Esophagus muscularis mucosa (tissue), 4 donors: ENCODE measurements at regions not wholly inside any gene's neighbourhood (a gene's known extent, or its start where the extent isn't known, plus 50 kb on each side); places are given as distances from the start of the nearest gene placed in this dataset.
"Not testable (repeated sequence)": the region's sequence is repeated elsewhere in the genome, so short reads cannot be mapped to it uniquely, and the experiment has no call there.

ENCODE experiments used
- DNase-seq: peaks from one replicate; pipeline ENCODE4 v3.0.0-alpha.2; 2017; ENCODE audit errors: extremely low spot score
- H3K27ac ChIP-seq, 4 donors: fragments of 200-600 bp; sonication (generic); replicated peaks in 1 of 4; 1 replicate in 3 of 4; 2 replicates in 1 of 4; pipeline ENCODE4 v1.5.1; 2016 to 2019; ENCODE audit warnings: mild to moderate bottlenecking in 1 of 4
- H3K27me3 ChIP-seq, 4 donors: fragments of 200-600 bp; sonication (generic); one replicate each; pipeline versions ENCODE4 v1.5.1 to v1.6.0; 2016 to 2019
- H3K36me3 ChIP-seq, 4 donors: fragments of 200-600 bp; sonication (generic); one replicate each; pipeline ENCODE4 v1.5.1; 2016 to 2019
- H3K4me1 ChIP-seq, 4 donors: fragments of 200-600 bp; sonication (generic); one replicate each; pipeline ENCODE4 v1.5.1; 2016 to 2019
- H3K4me3 ChIP-seq, 4 donors: fragments of 200-600 bp; sonication (generic); 1 replicate in 2 of 4; 2 replicates in 2 of 4; pipeline ENCODE4 v1.5.1; 2016 to 2019; ENCODE audit warnings: mild to moderate bottlenecking in 4 of 4, moderate library complexity in 1 of 4
- H3K9me3 ChIP-seq, 4 donors: fragments of 200-600 bp; sonication (generic); 1 replicate in 3 of 4; 2 replicates in 1 of 4; pipeline ENCODE4 v1.5.1; 2016 to 2019
- EP300 ChIP-seq: sonication (generic); formaldehyde crosslinking; IDR thresholded peaks from one replicate; pipeline ENCODE4 v1.6.1; 2017; ENCODE audit warnings: antibody characterized with exemption
- POLR2A ChIP-seq: fragments of 450-650 bp; IDR thresholded peaks from one replicate; pipeline ENCODE4 v1.6.1; 2017; ENCODE audit warnings: antibody characterized with exemption, moderate library complexity, mild to moderate bottlenecking, low read depth
- POLR2AphosphoS5 ChIP-seq, 2 donors: sonication (generic); formaldehyde crosslinking; IDR thresholded peaks; one replicate each; pipeline ENCODE4 v1.6.1; 2017; ENCODE audit warnings: antibody characterized with exemption in 2 of 2
- WGBS: methylation state at CpG from one replicate; pipeline ENCODE4 v1.1.5; 2018; 5-methylcytosine and 5-hydroxymethylcytosine counted together
- intact Hi-C: fragments of 100-400 bp; cut with DNase I; formaldehyde crosslinking; loops from one replicate; pipeline ENCODE4 v1.15.1; 2023
- TF ChIP-seq, protein P1 (sequence below), 3 experiments: fragments of 200-600 bp in 2 of 3; fragments of 450-650 bp in 1 of 3; sonication (generic) in 2 of 3; IDR thresholded peaks; one replicate each; pipeline ENCODE4 v1.5.1; 2017 to 2019; ENCODE audit warnings: antibody characterized with exemption in 3 of 3, mild to moderate bottlenecking in 2 of 3, moderate library complexity in 1 of 3

DNA sequence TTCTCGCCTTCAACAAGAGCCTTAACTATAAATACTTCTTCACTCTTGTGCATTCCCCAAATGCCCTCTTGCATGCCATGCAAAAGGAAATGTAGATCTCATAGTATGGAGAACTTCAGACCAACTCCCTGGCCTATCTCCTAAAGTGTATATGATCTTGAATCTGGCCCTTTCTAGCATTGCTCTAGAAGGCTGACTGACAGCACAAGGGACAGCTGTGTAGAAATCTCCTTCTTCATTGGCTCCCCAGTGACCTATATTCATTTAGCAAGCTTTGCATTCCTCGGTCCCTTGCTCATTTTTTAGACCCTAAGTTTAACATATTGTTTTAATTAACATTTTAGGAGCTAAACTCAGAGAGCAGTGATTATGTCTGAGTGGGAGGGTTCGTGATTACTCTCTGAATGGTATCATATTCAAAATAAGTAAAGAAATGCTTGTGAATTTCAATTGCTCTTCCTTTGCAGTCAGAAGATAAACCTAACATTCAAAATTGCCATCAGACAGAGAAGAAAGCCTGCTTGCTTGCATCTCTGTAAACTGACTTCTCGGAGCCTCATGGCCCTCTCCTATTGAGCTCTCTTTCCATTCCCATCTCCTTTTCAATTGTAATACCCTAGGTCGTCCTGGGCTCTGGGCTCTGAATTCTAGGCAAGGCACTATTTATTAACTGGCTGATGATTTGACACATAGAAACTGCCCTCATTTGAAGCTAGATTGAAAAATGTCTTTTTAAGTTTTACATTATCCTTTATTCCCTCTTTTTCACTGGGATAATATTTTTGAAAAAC, 120.3 kb upstream of the PRKG2 start:
- TF ChIP-seq POLR2A: no peak
- no peak for TF ChIP-seq EP300
- TF ChIP-seq, protein P1, sequence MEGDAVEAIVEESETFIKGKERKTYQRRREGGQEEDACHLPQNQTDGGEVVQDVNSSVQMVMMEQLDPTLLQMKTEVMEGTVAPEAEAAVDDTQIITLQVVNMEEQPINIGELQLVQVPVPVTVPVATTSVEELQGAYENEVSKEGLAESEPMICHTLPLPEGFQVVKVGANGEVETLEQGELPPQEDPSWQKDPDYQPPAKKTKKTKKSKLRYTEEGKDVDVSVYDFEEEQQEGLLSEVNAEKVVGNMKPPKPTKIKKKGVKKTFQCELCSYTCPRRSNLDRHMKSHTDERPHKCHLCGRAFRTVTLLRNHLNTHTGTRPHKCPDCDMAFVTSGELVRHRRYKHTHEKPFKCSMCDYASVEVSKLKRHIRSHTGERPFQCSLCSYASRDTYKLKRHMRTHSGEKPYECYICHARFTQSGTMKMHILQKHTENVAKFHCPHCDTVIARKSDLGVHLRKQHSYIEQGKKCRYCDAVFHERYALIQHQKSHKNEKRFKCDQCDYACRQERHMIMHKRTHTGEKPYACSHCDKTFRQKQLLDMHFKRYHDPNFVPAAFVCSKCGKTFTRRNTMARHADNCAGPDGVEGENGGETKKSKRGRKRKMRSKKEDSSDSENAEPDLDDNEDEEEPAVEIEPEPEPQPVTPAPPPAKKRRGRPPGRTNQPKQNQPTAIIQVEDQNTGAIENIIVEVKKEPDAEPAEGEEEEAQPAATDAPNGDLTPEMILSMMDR (IDR thresholded peaks at IDR 0.05): no peak
- TF ChIP-seq POLR2AphosphoS5 (IDR thresholded peaks at IDR 0.05): no peak
- no peak for DNase-seq
- WGBS: 68% methylated on average over 5 of the region's 5 CpGs
- intact Hi-C loops: no loop called here
- Histone ChIP-seq H3K27ac (no peak overlapping the region), H3K27me3 (no peaks in the 10 kb centered on the region), H3K4me1 (no peaks in the 10 kb centered on the region), H3K36me3 (no peaks in the 10 kb centered on the region), H3K9me3 (no peaks in the 10 kb centered on the region), H3K4me3 (no peak overlapping the region)

DNA sequence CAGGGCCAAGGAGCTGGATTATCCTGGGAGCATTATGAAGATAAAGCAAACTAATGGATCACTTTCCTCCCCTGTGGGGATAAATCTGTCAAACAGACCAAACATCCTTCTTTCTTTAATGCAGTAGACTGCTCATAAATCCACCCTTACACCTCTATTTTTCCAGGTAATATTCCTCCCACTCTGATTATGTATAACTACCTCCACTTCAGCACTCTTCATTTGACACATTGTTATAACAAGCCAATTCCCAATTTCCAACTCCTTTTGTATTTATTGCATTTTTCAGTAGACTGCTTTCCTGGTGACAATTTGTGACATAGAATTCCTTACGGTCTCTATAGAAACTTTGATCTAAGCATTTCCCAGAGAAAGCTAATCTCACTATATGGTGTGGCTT, 115.0 kb upstream of the PRKG2 start:
- WGBS: 51% methylated on average over 1 of the region's 1 CpG

DNA sequence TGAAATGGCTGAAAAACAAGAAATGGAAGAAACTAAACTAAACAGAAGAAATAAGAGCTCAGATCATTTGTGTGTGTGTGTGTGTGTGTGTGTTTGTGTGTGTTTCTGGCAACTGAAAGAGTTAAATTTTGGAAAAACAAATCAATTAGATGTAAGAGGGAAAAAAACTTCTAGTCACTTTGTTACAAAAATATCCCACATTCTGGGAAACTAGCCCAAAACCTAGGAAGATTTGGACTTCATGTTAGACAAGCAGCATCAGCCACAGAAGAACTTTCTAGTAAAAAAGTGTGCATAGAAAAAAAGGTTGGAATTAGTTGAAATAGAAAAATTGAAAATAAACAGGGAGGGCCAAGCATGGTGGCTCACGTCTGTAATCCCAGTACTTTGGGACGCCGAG, 111.6 kb upstream of the PRKG2 start:
- H3K9me3 ChIP-seq: no peaks in the 10 kb centered on the region
- no peak overlapping the region for H3K27ac ChIP-seq
- no peaks in the 10 kb centered on the region for H3K27me3 ChIP-seq
- H3K4me1 ChIP-seq: no peaks in the 10 kb centered on the region
- no peak for DNase-seq
- intact Hi-C loops: no loop called here
- WGBS: 72% methylated on average over 3 of the region's 3 CpGs
- TF ChIP-seq POLR2AphosphoS5 (IDR thresholded peaks at IDR 0.05): no peak
- TF ChIP-seq EP300: no peak
- TF ChIP-seq POLR2A: no peak
- TF ChIP-seq, protein P1 (IDR thresholded peaks at IDR 0.05): no peak
- H3K4me3 ChIP-seq: no peak overlapping the region
- no peaks in the 10 kb centered on the region for H3K36me3 ChIP-seq

More for the DNA sequence above, 115.0 kb upstream of the PRKG2 start:
- Histone ChIP-seq H3K27ac (no peak overlapping the region), H3K27me3 (no peaks in the 10 kb centered on the region), H3K9me3 (no peaks in the 10 kb centered on the region), H3K4me3 (no peak overlapping the region), H3K36me3 (no peaks in the 10 kb centered on the region), H3K4me1 (no peaks in the 10 kb centered on the region)
- TF ChIP-seq EP300: no peak
- TF ChIP-seq POLR2A: no peak
- TF ChIP-seq, protein P1 (IDR thresholded peaks at IDR 0.05): no peak
- TF ChIP-seq POLR2AphosphoS5 (IDR thresholded peaks at IDR 0.05): no peak
- DNase-seq: no peak
- intact Hi-C loops: no loop called here

DNA sequence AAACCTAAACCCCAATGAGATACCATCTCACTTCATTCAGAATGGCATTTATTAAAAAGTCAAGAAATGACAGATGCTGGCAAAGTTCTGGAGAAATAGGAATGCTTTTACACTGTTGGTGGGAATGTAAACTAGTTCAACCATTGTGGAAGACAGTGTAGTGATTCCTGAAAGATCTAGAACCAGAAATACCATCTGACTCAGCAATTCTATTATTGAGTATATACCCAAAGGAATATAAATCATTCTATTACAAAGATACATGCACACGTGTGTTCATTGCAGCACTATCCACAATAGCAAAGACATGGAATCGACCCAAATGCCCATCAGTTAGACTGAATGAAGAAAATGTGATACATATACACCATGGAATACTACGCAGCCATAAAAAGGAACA, 109.6 kb upstream of the PRKG2 start:
- WGBS: 83% methylated on average over 3 of the region's 3 CpGs
- intact Hi-C loops: not testable (repeated sequence)

DNA sequence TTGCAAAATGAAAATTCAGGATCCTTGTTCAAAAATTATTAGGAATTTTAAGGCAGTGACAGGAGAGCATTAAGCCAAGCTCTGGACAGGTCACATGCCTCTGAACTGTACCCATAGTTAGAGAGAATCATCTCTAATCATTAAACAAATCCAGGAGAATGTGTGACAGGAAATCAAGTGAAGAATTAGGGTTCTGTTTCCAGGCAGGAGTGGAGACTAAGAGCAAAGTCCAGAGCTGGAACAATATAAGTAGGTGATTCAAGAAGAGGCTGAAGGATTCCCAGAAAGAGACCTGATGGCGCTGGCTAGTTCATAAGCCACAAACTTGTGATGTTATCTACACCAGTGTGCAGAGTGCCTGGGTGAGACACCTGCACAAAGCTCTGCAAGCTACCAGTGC, 104.6 kb upstream of the PRKG2 start:
- intact Hi-C loops: no loop called here
- DNase-seq: no peak
- no peaks in the 10 kb centered on the region for H3K27me3 ChIP-seq
- no peak overlapping the region for H3K27ac ChIP-seq
- H3K4me3 ChIP-seq: no peak overlapping the region
- TF ChIP-seq, protein P1 (IDR thresholded peaks at IDR 0.05): no peak
- TF ChIP-seq POLR2AphosphoS5 (IDR thresholded peaks at IDR 0.05): no peak
- no peak for TF ChIP-seq EP300
- no peak for TF ChIP-seq POLR2A
- no peaks in the 10 kb centered on the region for H3K9me3 ChIP-seq
- no peaks in the 10 kb centered on the region for H3K36me3 ChIP-seq
- 86% methylated on average over 1 of the region's 1 CpG for WGBS
- H3K4me1 ChIP-seq: peaks cover 0 to 10% (median 7%) of the 10 kb centered on the region in 4 donors

More for the DNA sequence above, 109.6 kb upstream of the PRKG2 start:
- H3K9me3 ChIP-seq, H3K36me3 ChIP-seq, H3K4me3 ChIP-seq, H3K27ac ChIP-seq, DNase-seq, H3K4me1 ChIP-seq, H3K27me3 ChIP-seq: not testable (repeated sequence)
